Activated CD8-positive, alpha-beta memory T cell treated with anti-CD3 and anti-CD28 coated beads, Interleukin-2, amount 10 ng/mL, durations not matched to agents 7 days and 5 days (primary cell): ENCODE measurements at regions not wholly inside any gene's neighbourhood (a gene's known extent, or its start where the extent isn't known, plus 50 kb on each side); places are given as distances from the start of the nearest gene placed in this dataset.

Source experiments
- ATAC-seq: fragments of 150-1000 bp; cut with Tn5 transposase; one replicate; pipeline ENCODE4 v1.10.0; 2021; ENCODE audit warnings: moderate library complexity
- CTCF ChIA-PET: fragments of 350-600 bp; sonication (Branson Sonifier 250); formaldehyde crosslinking; loops from one replicate; lab custom pipeline; 2021; ENCODE audit warnings: antibody characterized with exemption; lab: Charles Lee
- DNase-seq: peaks from one replicate; pipeline ENCODE4 v3.0.0-alpha.2; 2020
- H3K27ac Mint-ChIP-seq: one replicate; pipeline ENCODE4 v1.8.0; 2021; ENCODE audit warnings: mild to moderate bottlenecking, mixed read lengths
- H3K27me3 Mint-ChIP-seq: one replicate; pipeline ENCODE4 v1.8.0; 2021; ENCODE audit warnings: mixed read lengths
- H3K36me3 Mint-ChIP-seq: one replicate; pipeline ENCODE4 v1.8.0; 2021; ENCODE audit warnings: mild to moderate bottlenecking, mixed read lengths
- H3K4me1 Mint-ChIP-seq: one replicate; pipeline ENCODE4 v1.8.0; 2021; ENCODE audit warnings: mixed read lengths
- H3K4me3 Mint-ChIP-seq: one replicate; pipeline ENCODE4 v1.8.0; 2021; ENCODE audit warnings: mild to moderate bottlenecking, moderate library complexity, mixed read lengths
- H3K9me3 Mint-ChIP-seq: one replicate; pipeline ENCODE4 v1.8.0; 2022; ENCODE audit warnings: low read depth, mixed read lengths

DNA sequence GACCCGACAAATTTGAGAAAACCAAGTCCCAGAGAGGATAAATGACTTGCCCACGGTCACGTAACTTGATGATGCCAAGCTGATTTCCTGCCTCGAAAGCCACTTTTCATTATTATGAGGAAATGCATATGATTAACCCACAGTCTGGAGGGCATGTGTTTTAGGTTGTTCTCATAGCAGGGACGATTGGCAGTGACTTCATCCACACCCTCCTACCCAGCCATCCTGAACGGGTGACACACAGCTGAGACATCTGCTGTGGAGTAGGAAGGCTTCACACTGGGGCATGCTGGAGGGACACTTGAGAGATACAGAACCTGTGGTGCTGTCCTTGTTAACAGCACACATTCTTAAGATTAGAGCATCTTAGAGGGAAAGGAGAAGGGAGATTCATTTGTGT lies 65.4 kb upstream of the WDFY2 start:
- Mint-ChIP-seq H3K4me3 (no peak overlapping the region), H3K27me3 (peaks cover 5% of the 10 kb centered on the region), H3K27ac (no peak overlapping the region), H3K9me3 (peaks cover 2% of the 10 kb centered on the region), H3K4me1 (peaks cover 24% of the 10 kb centered on the region), H3K36me3 (no peaks in the 10 kb centered on the region)
- CTCF ChIA-PET = no interaction called here
- DNase-seq = no peak
- ATAC-seq = peak; percentile 9

- Mint-ChIP-seq H3K27me3 (no peaks in the 10 kb centered on the region), H3K36me3 (no peaks in the 10 kb centered on the region), H3K27ac (no peak overlapping the region), H3K4me3 (no peak overlapping the region), H3K9me3 (peaks cover 2% of the 10 kb centered on the region), H3K4me1 (peaks cover 24% of the 10 kb centered on the region)
- CTCF ChIA-PET = no interaction called here
- ATAC-seq (no peak), DNase-seq (no peak)
Observed at GRCh38 chr13:51519771-51520216, 64.5 kb upstream of the WDFY2 start.

DNA sequence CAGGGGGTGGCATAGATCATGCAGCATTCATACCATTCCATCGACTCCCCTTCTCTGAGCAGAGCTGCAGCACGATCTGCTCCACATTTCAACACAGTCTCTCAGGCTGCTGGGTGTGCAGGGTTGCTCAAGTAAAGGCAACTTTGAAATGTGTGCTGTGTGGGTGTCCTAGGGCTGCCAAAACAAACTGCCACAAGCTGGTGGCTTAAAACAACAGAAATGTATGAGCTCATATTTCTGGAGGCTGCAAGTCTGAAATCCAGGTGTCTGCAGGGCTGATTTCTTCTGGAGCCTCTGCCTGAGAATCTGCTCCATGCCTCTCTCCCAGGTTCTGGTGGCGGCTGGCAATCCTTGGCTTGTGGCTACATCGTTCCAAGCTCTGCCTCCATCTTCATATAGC lies 63.7 kb upstream of the WDFY2 start:
- Mint-ChIP-seq H3K4me3 (no peak overlapping the region), H3K27me3 (no peaks in the 10 kb centered on the region), H3K27ac (no peak overlapping the region), H3K9me3 (peaks cover under 1% of the 10 kb centered on the region), H3K4me1 (peaks cover 24% of the 10 kb centered on the region), H3K36me3 (no peaks in the 10 kb centered on the region)
- DNase-seq (no peak), ATAC-seq (no peak)
- CTCF ChIA-PET = no interaction called here

DNA sequence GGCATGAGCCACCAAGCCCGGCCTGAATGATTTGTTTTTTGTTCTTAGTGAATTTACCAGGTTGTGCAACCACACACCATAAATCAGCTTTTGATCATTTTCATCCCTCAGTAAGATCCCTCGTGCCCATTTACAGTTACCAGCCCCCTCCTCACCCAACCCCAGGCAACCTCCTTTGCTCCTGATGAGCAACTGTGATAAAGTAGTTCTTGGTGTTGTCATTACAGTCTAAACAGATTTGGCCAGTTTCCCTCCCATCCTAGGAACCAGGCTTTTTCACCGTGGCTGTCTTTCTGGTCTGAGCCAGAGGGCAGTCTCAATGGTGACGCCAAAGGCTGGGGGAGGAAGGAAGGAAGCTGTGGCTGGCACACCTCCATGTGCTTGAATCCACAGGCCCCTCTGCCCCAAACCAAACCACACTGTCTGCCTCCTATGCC lies 61.2 kb upstream of the WDFY2 start:
- Mint-ChIP-seq H3K9me3 (no peaks in the 10 kb centered on the region), H3K36me3 (no peaks in the 10 kb centered on the region), H3K27ac (peak overlapping the region; percentile 9), H3K27me3 (peaks cover 5% of the 10 kb centered on the region), H3K4me1 (peaks cover 21% of the 10 kb centered on the region), H3K4me3 (no peak overlapping the region)
- DNase-seq (peak; percentile 75), ATAC-seq (peak; percentile 70)
- CTCF ChIA-PET = no interaction called here

- peaks cover 8% of the 10 kb centered on the region for H3K27me3 Mint-ChIP-seq
- H3K27ac Mint-ChIP-seq = no peak overlapping the region
- H3K4me3 Mint-ChIP-seq = no peak overlapping the region
- no peaks in the 10 kb centered on the region for H3K9me3 Mint-ChIP-seq
- H3K4me1 Mint-ChIP-seq = peaks cover 12% of the 10 kb centered on the region
- CTCF ChIA-PET = interaction anchor here (1.5 kb wide), 1 partner anchor 240 kb away, joined by 3 read pairs; no protein-coding TSS in a partner anchor
- peaks cover 5% of the 10 kb centered on the region for H3K36me3 Mint-ChIP-seq
- ATAC-seq (no peak), DNase-seq (no peak)
Observed at GRCh38 chr13:51524312-51524711, 60.0 kb upstream of the WDFY2 start.

- no peak for DNase-seq
- Mint-ChIP-seq H3K27ac (no peak overlapping the region), H3K4me1 (peaks cover 12% of the 10 kb centered on the region), H3K4me3 (no peak overlapping the region), H3K9me3 (no peaks in the 10 kb centered on the region), H3K36me3 (peaks cover 5% of the 10 kb centered on the region), H3K27me3 (peaks cover 8% of the 10 kb centered on the region)
- no peak for ATAC-seq
- CTCF ChIA-PET = interaction anchor here (1.5 kb wide), 1 partner anchor 239 kb away, joined by 3 read pairs; no protein-coding TSS in a partner anchor
Observed at GRCh38 chr13:51524829-51525566, 59.3 kb upstream of the WDFY2 start.

DNA sequence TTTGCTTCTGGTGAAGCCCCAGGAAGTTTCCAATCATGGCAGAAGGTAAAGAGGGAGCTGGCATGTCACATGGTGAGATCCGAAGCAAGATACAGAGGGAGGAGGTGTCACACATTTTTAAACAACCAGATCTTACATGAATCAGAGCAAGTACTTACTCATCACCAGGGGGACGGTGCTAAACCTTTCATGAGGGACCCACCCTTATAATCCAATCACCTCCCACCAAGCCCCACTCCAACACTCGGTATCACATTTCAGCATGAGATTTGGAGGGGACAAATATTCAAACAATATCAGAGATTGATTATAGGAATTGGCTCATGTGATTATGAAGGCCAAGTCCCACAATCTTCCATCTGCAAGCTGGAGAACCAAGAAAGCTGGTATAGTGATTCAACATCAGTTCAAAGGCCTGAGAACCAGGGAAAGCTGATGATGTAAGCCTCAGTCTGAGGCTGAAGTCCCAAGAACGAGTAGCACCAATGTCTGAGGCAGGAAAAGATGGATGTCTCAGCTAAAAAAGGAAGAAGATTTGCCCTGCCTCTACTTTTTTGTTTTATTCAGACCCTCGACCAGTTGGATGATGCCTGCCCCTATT lies 58.6 kb upstream of the WDFY2 start:
- no peak for ATAC-seq
- H3K9me3 Mint-ChIP-seq = no peaks in the 10 kb centered on the region
- H3K27me3 Mint-ChIP-seq = peaks cover 8% of the 10 kb centered on the region
- H3K27ac Mint-ChIP-seq = no peak overlapping the region
- peaks cover 12% of the 10 kb centered on the region for H3K4me1 Mint-ChIP-seq
- H3K4me3 Mint-ChIP-seq = no peak overlapping the region
- H3K36me3 Mint-ChIP-seq = peaks cover 9% of the 10 kb centered on the region
- DNase-seq = no peak
- CTCF ChIA-PET = interaction anchor here (0.8 kb wide), 1 partner anchor 8 kb away, joined by 3 read pairs; no protein-coding TSS in a partner anchor

- CTCF ChIA-PET = interaction anchor here (0.8 kb wide), 1 partner anchor 8 kb away, joined by 3 read pairs; no protein-coding TSS in a partner anchor
- no peak overlapping the region for H3K4me3 Mint-ChIP-seq
- ATAC-seq = no peak
Observed at GRCh38 chr13:51526202-51526601, 58.1 kb upstream of the WDFY2 start.

GRCh38 chr13:51532736-51533197 lies 51.5 kb upstream of the WDFY2 start:
- Mint-ChIP-seq H3K27me3 (peaks cover 5% of the 10 kb centered on the region), H3K4me1 (peaks cover 37% of the 10 kb centered on the region), H3K4me3 (no peak overlapping the region), H3K27ac (peak overlapping the region; percentile 11), H3K9me3 (no peaks in the 10 kb centered on the region), H3K36me3 (peaks cover 20% of the 10 kb centered on the region)
- peak; percentile 29 for ATAC-seq
- DNase-seq = no peak
- CTCF ChIA-PET = no interaction called here

More at GRCh38 chr13:51526202-51526601, 58.1 kb upstream of the WDFY2 start:
- peaks cover 12% of the 10 kb centered on the region for H3K36me3 Mint-ChIP-seq
- no peak for DNase-seq
- H3K27me3 Mint-ChIP-seq = peaks cover 8% of the 10 kb centered on the region
- H3K9me3 Mint-ChIP-seq = no peaks in the 10 kb centered on the region
- peaks cover 13% of the 10 kb centered on the region for H3K4me1 Mint-ChIP-seq
- H3K27ac Mint-ChIP-seq = no peak overlapping the region

GRCh38 chr13:51534041-51534817 lies 50.0 kb upstream of the WDFY2 start:
- peak; percentile 82 for ATAC-seq
- H3K27ac Mint-ChIP-seq = peak overlapping the region; percentile 70

More at GRCh38 chr13:51534041-51534817, 50.0 kb upstream of the WDFY2 start:
- CTCF ChIA-PET = interaction anchor here (1.3 to 2.6 kb wide), 2 partner anchors 26 to 81 kb away, joined by 6 to 7 read pairs; partner anchors contain the start of gene INTS6
- DNase-seq = peak; percentile 85
- Mint-ChIP-seq H3K27me3 (peaks cover under 1% of the 10 kb centered on the region), H3K9me3 (no peaks in the 10 kb centered on the region), H3K4me3 (peak overlapping the region; percentile 4), H3K36me3 (peaks cover 16% of the 10 kb centered on the region), H3K4me1 (peaks cover 37% of the 10 kb centered on the region)
